ENCODE measurements at regions not wholly inside any gene's neighbourhood (a gene's known extent, or its start where the extent isn't known, plus 50 kb on each side); places are given as distances from the start of the nearest gene placed in this dataset.

GRCh38 chr1:234699795-234700665 is 90.1 kb upstream of the IRF2BP2 start (continued):
- TF ChIP-seq ZHX1 (conservative IDR thresholded peaks at IDR 0.05; ENCODE audit: low read length): no peak
- no peak for TF ChIP-seq ELF1 (tag; IDR thresholded peaks at IDR 0.05)
- TF ChIP-seq GMEB1 (CRISPR knock-in tag; IDR thresholded peaks at IDR 0.05): no peak
- no peak for TF ChIP-seq COPS2 (conservative IDR thresholded peaks at IDR 0.05)
- TF ChIP-seq C11orf30 (IDR thresholded peaks at IDR 0.05; ENCODE audit: low read depth): peak; percentile 66
- no peak for TF ChIP-seq PTBP1 (IDR thresholded peaks at IDR 0.05; ENCODE audit: low read depth, low read length)
- TF ChIP-seq TRIM25 (IDR thresholded peaks at IDR 0.05; ENCODE audit: borderline replicate concordance): no peak
- no peak for TF ChIP-seq ZNF184 (CRISPR knock-in tag; IDR thresholded peaks at IDR 0.05)
- TF ChIP-seq POLR3G (IDR thresholded peaks at IDR 0.05; ENCODE audit: extremely low read depth, insufficient read length, insufficient replicate concordance): no peak
- TF ChIP-seq MAFG (tag; conservative IDR thresholded peaks at IDR 0.05): peak; percentile 62
- no peak for TF ChIP-seq SRSF9 (IDR thresholded peaks at IDR 0.05; ENCODE audit: borderline replicate concordance, low read depth, low read length)
- no peak for TF ChIP-seq ZBTB34 (CRISPR knock-in tag; IDR thresholded peaks at IDR 0.05)
- no peak for TF ChIP-seq KLF1 (tag; IDR thresholded peaks at IDR 0.05)
- TF ChIP-seq CGGBP1 (CRISPR knock-in tag; IDR thresholded peaks at IDR 0.05): no peak
- TF ChIP-seq FOS (IDR thresholded peaks at IDR 0.05; ENCODE audit: extremely low read depth, insufficient read length): peak; percentile 54
- no peak for TF ChIP-seq KDM2B (CRISPR knock-in tag; IDR thresholded peaks at IDR 0.05)
- TF ChIP-seq MECOM (CRISPR knock-in tag; IDR thresholded peaks at IDR 0.05): no peak; the same call in 1 of the 2 replicates
- no peak for TF ChIP-seq HEY1 (CRISPR knock-in tag; IDR thresholded peaks at IDR 0.05; ENCODE audit: borderline replicate concordance)
- no peak for TF ChIP-seq POLR3A (IDR thresholded peaks at IDR 0.05; ENCODE audit: borderline replicate concordance, extremely low read depth, insufficient read depth, insufficient read length)

Data from K562 (cell line).